Activated CD4-positive, alpha-beta T cell treated with anti-CD3 and anti-CD28 coated beads, Interleukin-2, Interleukin-4, amounts not matched to agents 100 ng/mL and 50 ng/mL, durations not matched to agents 16 hours and 8 hours (primary cell): ENCODE measurements at regions not wholly inside any gene's neighbourhood (a gene's known extent, or its start where the extent isn't known, plus 50 kb on each side); places are given as distances from the start of the nearest gene placed in this dataset.

Experiments used
- DNase-seq: peaks from one replicate; pipeline ENCODE4 v3.0.0-alpha.2; 2020; ENCODE audit warnings: low spot score

- DNase-seq = no peak
Observed at GRCh38 chr14:48853159-48853558, 733.0 kb downstream of the RPS29 start.

DNA sequence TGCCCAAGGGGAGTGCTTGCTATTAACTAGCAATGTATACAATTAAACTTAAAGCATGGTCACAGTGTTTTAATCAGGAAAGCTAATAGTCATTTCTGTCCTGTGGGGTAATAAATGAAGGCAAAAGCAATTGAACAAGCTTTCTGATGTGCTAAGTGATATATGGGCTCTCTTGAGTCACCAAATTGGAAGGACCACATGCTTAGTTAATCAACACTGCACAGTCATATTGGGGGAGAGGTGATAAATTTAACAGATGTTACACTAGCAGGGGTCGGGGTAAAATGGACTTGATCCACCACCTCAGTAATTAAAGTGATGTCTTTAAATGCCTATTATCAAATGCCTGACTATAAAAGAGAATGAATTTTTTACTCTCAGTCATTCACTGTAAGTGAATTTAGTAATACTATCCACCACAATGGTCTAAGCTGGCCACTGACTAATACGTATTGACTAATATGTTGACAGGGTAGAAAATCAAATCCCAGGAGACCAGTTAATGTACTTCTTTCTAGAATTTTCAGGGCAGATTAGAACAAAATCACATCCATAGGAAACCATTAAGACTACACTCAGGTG is 736.3 kb downstream of the RPS29 start:
- no peak for DNase-seq

- no peak for DNase-seq
Observed at GRCh38 chr14:48842785-48843184, 743.4 kb downstream of the RPS29 start.

GRCh38 chr14:48826058-48826457 is 760.1 kb downstream of the RPS29 start:
- no peak for DNase-seq

- DNase-seq = no peak
Observed at GRCh38 chr14:48814562-48814961, 771.6 kb downstream of the RPS29 start.

DNA sequence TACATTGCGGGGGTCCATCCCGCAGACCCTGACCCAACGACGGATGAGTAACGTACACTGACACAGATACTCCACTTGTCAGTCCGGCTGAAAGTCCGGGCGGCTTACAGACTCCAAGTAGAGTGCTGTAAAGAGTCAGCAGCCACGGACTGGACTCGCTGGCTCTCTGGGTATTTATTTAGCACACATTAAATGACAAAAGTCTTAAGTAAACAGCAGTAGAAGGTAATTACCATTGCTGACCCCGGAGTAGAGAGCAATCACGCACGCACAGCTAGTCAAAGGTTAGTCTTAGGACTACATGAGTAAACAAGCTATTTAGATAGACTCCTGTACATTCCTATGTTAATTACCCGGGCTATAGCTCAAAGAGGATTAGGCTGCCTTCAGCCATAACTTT is 780.9 kb downstream of the RPS29 start:
- no peak for DNase-seq

DNA sequence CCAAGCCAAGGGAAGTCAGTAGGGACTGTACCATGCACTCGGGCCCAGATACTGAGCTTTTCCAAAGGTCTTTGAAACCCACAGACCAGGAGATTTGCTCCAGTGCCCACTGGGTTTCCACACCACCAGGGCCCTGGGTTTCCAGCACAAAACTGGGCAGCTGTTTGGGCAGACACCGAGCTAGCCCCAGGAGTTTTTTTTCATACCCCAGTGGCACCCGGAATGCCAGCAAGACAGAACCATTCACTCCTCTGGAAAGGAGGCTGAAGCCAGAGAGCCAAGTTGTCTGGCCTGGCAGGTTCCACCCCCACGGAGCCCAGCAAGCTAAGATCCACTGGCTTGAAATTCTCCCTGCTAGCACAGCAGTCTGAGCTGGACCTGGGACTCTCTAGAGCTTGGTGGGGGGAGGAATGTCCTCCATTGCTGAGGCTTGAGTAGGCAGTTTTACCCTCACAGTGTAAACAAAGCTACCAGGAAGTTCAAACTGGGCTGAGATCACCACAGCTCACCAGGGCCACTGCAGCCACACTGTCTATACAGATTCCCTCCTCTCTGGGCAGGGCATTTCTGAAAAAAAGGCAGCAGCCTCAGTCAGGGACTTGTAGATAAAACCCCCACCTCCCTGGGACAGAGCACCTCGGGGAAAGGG is 793.7 kb downstream of the RPS29 start:
- DNase-seq = no peak

- no peak for DNase-seq
Observed at GRCh38 chr14:48788771-48789170, 797.4 kb downstream of the RPS29 start.

GRCh38 chr14:48786498-48786897 is 799.7 kb downstream of the RPS29 start:
- DNase-seq = no peak

GRCh38 chr14:48771717-48772116 is 814.5 kb downstream of the RPS29 start:
- DNase-seq = no peak

GRCh38 chr14:48751293-48751692 is 834.9 kb downstream of the RPS29 start:
- no peak for DNase-seq

DNA sequence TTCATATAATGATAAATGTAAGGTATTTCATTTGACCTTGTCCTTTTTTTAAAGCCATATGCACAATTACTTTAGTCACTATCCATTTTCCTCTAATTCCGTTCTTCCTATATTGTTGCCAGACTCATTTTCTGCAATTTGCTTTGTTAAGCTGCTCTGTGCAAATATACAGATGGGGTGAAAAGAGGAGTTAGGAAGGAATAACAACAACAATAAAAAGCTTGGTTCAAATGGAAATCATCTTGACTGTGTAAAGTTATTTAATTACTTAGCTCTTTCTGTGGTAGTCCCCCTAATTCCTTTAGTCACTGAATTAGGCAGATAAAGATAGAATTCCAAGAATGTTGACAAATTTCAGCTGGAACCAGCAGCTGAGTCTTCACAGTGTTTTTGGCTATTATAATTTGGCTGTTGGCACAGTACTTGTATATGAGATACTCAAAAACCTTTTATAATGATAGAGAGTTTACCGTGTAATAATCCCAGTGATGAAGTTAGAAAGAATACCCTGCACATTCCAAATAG is 838.0 kb downstream of the RPS29 start:
- DNase-seq = no peak

GRCh38 chr14:48747561-48748089 is 838.6 kb downstream of the RPS29 start:
- no peak for DNase-seq

DNA sequence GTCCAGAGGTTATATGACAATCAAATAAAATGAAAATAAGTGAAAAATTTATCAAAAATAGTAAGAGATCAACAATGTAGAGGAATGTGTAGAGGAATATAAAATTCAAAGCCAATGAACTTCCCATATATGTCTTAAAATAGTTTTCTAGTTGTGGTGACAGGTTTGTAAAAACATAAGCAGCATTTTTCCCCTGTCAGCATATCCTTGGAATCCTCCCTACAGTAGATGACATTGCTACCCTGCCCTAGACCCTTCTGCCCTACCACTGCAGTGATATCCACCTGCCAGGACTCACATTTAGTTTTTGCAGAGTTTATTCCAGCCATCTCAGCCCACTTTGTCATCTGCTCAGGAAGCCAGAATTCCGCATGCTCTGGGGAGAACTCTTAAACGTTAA is 842.0 kb downstream of the RPS29 start:
- DNase-seq = no peak

DNA sequence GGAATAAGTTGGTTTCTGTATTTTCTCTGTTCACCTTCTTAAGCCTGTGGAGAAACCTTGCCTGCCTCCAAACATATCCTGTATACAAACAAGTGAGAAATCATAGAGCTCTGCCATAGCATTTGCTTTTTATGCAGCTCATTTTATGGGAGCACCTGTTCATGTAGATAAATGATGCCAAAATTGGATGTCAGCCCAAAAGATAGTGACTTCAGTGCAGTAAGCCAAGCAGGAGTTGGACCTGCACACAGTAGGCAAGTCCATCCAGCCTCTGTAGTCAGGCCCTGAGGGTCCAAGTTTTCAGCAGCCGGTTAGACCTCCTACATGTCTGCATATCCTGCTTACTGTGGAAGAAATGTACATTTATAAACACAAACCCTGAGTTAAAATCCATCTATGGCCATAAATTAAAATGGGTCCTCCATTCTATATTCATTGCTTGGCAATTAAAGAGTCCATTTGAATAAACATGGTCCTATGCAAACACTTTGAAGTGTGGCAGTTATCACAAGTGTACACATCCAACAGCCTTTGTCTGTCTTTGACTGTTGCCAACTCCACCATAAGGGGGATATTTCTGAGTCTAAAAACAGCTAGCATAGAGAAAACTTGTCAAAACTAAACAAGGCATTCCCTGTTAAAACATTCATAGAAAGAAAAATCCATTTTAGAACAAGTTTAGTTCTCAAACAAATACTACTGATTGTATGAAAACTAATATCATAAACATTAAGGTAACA is 847.8 kb downstream of the RPS29 start:
- DNase-seq = no peak

- no peak for DNase-seq
Observed at GRCh38 chr14:48735607-48736006, 850.6 kb downstream of the RPS29 start.

GRCh38 chr14:48731260-48731659 is 854.9 kb downstream of the RPS29 start:
- DNase-seq = no peak

- no peak for DNase-seq
Observed at GRCh38 chr14:48726080-48726642, 860.0 kb downstream of the RPS29 start.

DNA sequence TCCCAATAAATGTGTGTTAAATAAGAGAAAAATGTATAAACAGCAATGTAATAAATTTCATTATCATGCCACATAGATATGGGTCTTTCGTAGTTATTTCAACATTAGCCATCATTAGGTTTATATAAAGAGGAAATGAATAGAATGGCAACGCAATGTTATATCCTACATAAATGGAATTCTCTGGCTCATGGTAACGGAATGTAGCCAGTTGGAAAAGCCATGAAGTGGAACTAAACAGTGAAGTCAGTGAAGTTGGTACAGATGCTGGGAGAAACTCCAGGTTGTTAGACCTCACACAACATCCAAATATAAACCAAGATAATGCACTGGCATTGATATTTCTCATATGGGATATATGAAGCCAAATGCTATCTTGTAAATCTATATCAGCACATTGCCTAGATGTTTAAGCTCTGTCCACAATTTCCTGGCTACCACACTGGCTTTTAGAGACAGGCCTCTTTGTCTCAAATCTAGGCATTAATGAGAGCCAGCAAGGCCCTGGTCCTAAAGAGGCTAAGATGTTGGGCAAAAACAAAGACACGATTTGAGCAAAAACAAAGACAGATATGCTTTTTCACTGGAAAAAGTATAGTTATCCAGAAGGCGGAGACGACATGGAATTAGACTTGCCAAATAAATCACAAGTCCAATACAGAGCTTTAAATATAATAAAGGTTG is 861.0 kb downstream of the RPS29 start:
- DNase-seq = no peak

DNA sequence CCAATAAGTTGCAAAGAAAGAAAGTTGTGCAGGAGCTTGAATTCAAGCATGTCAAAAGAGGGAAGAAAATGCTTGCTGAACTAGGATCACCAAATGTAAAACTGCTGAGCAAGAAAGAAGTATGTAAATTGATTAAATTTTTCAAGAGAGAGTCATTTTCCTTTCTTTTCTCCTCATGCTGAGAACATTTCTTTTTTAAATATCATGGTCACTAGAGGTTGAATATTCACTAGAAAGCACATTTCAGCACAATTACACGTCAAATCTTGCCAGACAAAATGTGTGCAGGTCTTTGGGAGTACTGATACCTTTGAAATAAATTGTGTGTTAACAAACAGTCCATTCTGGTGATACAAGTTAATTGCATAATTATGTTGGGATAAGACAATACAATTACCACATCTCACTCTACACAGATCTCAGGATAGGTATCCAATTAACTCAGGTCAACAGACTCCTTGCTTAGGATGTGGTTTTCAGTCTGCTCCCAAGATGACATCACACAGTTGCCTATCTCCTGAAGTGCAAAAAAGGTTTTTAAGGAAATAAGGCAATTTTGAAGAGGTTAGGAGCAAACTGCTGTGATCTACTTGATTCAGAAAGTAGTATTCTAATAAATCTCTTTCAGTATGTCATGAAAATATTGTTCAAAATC is 862.2 kb downstream of the RPS29 start:
- no peak for DNase-seq

GRCh38 chr14:48714366-48714765 is 871.8 kb downstream of the RPS29 start:
- DNase-seq = no peak

- DNase-seq = no peak
Observed at GRCh38 chr14:48710133-48710532, 876.0 kb downstream of the RPS29 start.
